ENCODE measurements at regions not wholly inside any gene's neighbourhood (a gene's known extent, or its start where the extent isn't known, plus 50 kb on each side); places are given as distances from the start of the nearest gene placed in this dataset.

GRCh38 chr3:153973722-153974265 lies 147.4 kb upstream of the ARHGEF26 start:
- Histone ChIP-seq H3K4me1 (replicated peaks in 1 of 2) (no peaks in the 10 kb centered on the region), H3K27ac (no peak overlapping the region), H3K27me3 (no peaks in the 10 kb centered on the region), H3K36me3 (replicated peaks in 1 of 2) (no peaks in the 10 kb centered on the region), H3K4me3 (no peak overlapping the region), H3K9me3 (replicated peaks in 1 of 3) (no peaks in the 10 kb centered on the region)
- no peak for DNase-seq
- intact Hi-C loops (cut with DNase I): no loop called here
- 43 to 55% (median 45%) methylated on average over 3 of the region's 3 CpGs for WGBS, 4 donors
- no peak for TF ChIP-seq POLR2A (IDR thresholded peaks at IDR 0.05)
- no peak for TF ChIP-seq CTCF (IDR thresholded peaks at IDR 0.05)

- Histone ChIP-seq H3K36me3 (replicated peaks in 1 of 2) (no peaks in the 10 kb centered on the region), H3K27ac (no peak overlapping the region), H3K27me3 (no peaks in the 10 kb centered on the region), H3K4me1 (replicated peaks in 1 of 2) (no peaks in the 10 kb centered on the region), H3K9me3 (replicated peaks in 1 of 3) (no peaks in the 10 kb centered on the region), H3K4me3 (no peak overlapping the region)
- intact Hi-C loops (cut with DNase I): no loop called here
- no peak for DNase-seq
- TF ChIP-seq CTCF (IDR thresholded peaks at IDR 0.05) (no peak), POLR2A (IDR thresholded peaks at IDR 0.05) (no peak)
These were observed 146.6 kb upstream of the ARHGEF26 start for GRCh38 chr3:153974614-153975013.

GRCh38 chr3:153976891-153977554 lies 144.2 kb upstream of the ARHGEF26 start:
- TF ChIP-seq CTCF (IDR thresholded peaks at IDR 0.05) (no peak), POLR2A (IDR thresholded peaks at IDR 0.05) (no peak)
- H3K27ac ChIP-seq: no peak overlapping the region
- no peaks in the 10 kb centered on the region for H3K9me3 ChIP-seq (replicated peaks in 1 of 3)
- WGBS, 4 donors: 30 to 46% (median 37%) methylated on average over 2 of the region's 2 CpGs
- intact Hi-C loops (cut with DNase I): no loop called here
- DNase-seq: no peak
- no peaks in the 10 kb centered on the region for H3K27me3 ChIP-seq
- no peak overlapping the region for H3K4me3 ChIP-seq
- no peaks in the 10 kb centered on the region for H3K36me3 ChIP-seq (replicated peaks in 1 of 2)
- no peaks in the 10 kb centered on the region for H3K4me1 ChIP-seq (replicated peaks in 1 of 2)

- 69 to 95% (median 84%) methylated on average over 1 of the region's 1 CpG for WGBS, 4 donors
- Histone ChIP-seq H3K4me3 (no peak overlapping the region), H3K4me1 (replicated peaks in 1 of 2) (no peaks in the 10 kb centered on the region), H3K27me3 (no peaks in the 10 kb centered on the region), H3K36me3 (replicated peaks in 1 of 2) (no peaks in the 10 kb centered on the region), H3K9me3 (replicated peaks in 1 of 3) (no peaks in the 10 kb centered on the region), H3K27ac (no peak overlapping the region)
- no peak for DNase-seq
- no peak for TF ChIP-seq CTCF (IDR thresholded peaks at IDR 0.05)
- no peak for TF ChIP-seq POLR2A (IDR thresholded peaks at IDR 0.05)
- intact Hi-C loops (cut with DNase I): no loop called here
These were observed 143.2 kb upstream of the ARHGEF26 start for GRCh38 chr3:153978006-153978405.

All from adrenal gland (tissue), 9 donors.